ENCODE measurements at regions not wholly inside any gene's neighbourhood (a gene's known extent, or its start where the extent isn't known, plus 50 kb on each side); places are given as distances from the start of the nearest gene placed in this dataset.
A peak's percentile ranks its signal among the peaks of the same experiment; 100 is the strongest.

GRCh38 chr5:42960506-42960905 is 79.6 kb downstream of the ANXA2R start:
- H3K4me3 ChIP-seq (ENCODE audit: low read depth in 1 of 2, low read length in 1 of 2) = no peak overlapping the region
- H3K9me3 ChIP-seq = no peaks in the 10 kb centered on the region
- no peaks in the 10 kb centered on the region for H3K4me1 ChIP-seq (ENCODE audit: control insufficient read depth in 1 of 2, insufficient read depth in 1 of 2, low read depth in 1 of 2, low read length in 1 of 2)
- no peaks in the 10 kb centered on the region for H3K27me3 ChIP-seq
- TF ChIP-seq, protein P1, sequence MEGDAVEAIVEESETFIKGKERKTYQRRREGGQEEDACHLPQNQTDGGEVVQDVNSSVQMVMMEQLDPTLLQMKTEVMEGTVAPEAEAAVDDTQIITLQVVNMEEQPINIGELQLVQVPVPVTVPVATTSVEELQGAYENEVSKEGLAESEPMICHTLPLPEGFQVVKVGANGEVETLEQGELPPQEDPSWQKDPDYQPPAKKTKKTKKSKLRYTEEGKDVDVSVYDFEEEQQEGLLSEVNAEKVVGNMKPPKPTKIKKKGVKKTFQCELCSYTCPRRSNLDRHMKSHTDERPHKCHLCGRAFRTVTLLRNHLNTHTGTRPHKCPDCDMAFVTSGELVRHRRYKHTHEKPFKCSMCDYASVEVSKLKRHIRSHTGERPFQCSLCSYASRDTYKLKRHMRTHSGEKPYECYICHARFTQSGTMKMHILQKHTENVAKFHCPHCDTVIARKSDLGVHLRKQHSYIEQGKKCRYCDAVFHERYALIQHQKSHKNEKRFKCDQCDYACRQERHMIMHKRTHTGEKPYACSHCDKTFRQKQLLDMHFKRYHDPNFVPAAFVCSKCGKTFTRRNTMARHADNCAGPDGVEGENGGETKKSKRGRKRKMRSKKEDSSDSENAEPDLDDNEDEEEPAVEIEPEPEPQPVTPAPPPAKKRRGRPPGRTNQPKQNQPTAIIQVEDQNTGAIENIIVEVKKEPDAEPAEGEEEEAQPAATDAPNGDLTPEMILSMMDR (IDR thresholded peaks at IDR 0.05) = no peak
- H3K36me3 ChIP-seq = no peaks in the 10 kb centered on the region
- H3K27ac ChIP-seq = no peak overlapping the region

DNA sequence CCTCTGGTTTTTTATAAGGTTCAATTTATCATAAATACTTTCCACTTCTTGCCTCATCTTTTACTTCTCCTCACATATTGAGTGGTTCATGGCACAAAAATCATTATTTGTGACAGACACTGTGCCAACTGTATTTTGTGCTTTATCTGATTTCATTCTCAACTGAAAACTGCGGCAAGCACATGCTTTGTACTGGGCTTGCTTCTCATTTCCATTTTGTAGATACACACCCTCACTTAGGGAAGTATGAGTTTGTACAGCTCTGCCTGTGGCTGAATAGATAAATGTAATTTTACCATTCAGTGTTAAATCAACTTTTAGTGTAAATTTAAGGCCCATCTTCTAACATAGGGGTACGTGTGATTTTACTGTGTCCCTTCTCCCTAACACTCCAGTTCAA is 83.6 kb downstream of the ANXA2R start:
- H3K27me3 ChIP-seq = peaks cover 29% of the 10 kb centered on the region

DNA sequence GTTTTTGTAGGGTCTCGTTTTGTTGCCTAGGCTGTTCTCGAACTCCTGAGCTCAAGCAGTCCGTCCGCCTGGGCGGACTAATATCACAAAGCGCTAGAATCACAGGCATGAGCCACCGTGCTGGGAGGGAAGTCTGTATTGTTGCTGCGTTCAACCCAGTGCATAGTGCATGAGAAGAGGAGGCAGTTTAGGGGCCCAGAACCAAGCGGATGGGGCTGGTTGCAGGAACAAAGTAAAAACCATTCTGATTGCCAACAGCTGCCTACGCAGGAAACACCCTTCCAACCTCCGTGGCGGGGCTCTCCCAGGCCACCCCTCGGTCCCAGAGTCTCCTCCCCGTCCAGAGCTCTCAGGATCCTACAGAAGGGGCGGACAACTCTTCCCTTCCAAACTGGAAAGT is 87.1 kb downstream of the ANXA2R start:
- Histone ChIP-seq H3K36me3 (no peaks in the 10 kb centered on the region), H3K4me1 (ENCODE audit: control insufficient read depth in 1 of 2, insufficient read depth in 1 of 2, low read depth in 1 of 2, low read length in 1 of 2) (peaks cover 32 to 37% of the 10 kb centered on the region in 2 experiments), H3K27me3 (peaks cover 29% of the 10 kb centered on the region), H3K4me3 (ENCODE audit: low read depth in 1 of 2, low read length in 1 of 2) (peak overlapping the region; percentile 74 to 82), H3K27ac (no peak overlapping the region), H3K9me3 (no peaks in the 10 kb centered on the region)
- TF ChIP-seq, protein P1 (IDR thresholded peaks at IDR 0.05) = no peak

More for the DNA sequence above, 83.6 kb downstream of the ANXA2R start:
- Histone ChIP-seq H3K4me1 (ENCODE audit: control insufficient read depth in 1 of 2, insufficient read depth in 1 of 2, low read depth in 1 of 2, low read length in 1 of 2) (peaks cover 14 to 17% of the 10 kb centered on the region in 2 experiments), H3K27ac (no peak overlapping the region), H3K4me3 (ENCODE audit: low read depth in 1 of 2, low read length in 1 of 2) (no peak overlapping the region), H3K36me3 (no peaks in the 10 kb centered on the region), H3K9me3 (no peaks in the 10 kb centered on the region)
- TF ChIP-seq, protein P1 (IDR thresholded peaks at IDR 0.05) = no peak

- Histone ChIP-seq H3K27ac (peak overlapping the region; percentile 90), H3K36me3 (no peaks in the 10 kb centered on the region), H3K9me3 (no peaks in the 10 kb centered on the region), H3K27me3 (peaks cover 29% of the 10 kb centered on the region), H3K4me3 (ENCODE audit: low read depth in 1 of 2, low read length in 1 of 2) (peak overlapping the region; percentile 74 to 82), H3K4me1 (ENCODE audit: control insufficient read depth in 1 of 2, insufficient read depth in 1 of 2, low read depth in 1 of 2, low read length in 1 of 2) (peaks cover 32 to 37% of the 10 kb centered on the region in 2 experiments)
- TF ChIP-seq, protein P1 (IDR thresholded peaks at IDR 0.05) = no peak
Measured at GRCh38 chr5:42952578-42952974, 87.5 kb downstream of the ANXA2R start.

DNA sequence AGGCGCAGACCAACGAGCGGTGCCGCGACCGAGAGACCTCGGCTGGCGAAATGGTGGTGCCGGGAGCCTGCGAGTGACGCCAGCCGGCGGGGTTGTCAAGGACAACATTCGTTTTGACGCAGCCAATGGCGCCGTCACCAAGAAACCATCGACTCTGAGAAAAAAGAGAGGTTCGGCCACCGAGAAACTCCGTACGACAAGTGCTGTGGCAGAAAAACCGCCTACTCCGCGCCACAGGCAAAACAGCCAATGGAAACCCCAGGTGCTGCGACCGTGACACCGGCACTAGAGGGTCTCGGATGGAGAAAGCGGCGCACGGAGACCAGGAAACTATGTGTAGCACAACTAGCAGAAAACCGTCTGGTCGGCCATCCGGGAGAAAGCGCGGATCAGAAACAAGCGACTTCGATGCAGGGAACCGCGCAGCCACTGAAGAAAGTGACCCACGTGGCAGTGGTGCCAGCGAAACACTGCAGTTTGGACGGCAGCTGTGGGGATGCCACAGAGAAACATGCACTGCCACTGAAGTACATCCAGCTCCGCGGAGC is 88.8 kb downstream of the ANXA2R start:
- H3K9me3 ChIP-seq = no peaks in the 10 kb centered on the region
- peak overlapping the region; percentile 74 to 82 for H3K4me3 ChIP-seq (ENCODE audit: low read depth in 1 of 2, low read length in 1 of 2)
- H3K27ac ChIP-seq = peak overlapping the region; percentile 90
- H3K27me3 ChIP-seq = peaks cover 29% of the 10 kb centered on the region
- no peaks in the 10 kb centered on the region for H3K36me3 ChIP-seq
- TF ChIP-seq, protein P1 (IDR thresholded peaks at IDR 0.05) = no peak
- peaks cover 32 to 37% of the 10 kb centered on the region in 2 experiments for H3K4me1 ChIP-seq (ENCODE audit: control insufficient read depth in 1 of 2, insufficient read depth in 1 of 2, low read depth in 1 of 2, low read length in 1 of 2)
